HUES48 (cell line): ENCODE measurements at regions not wholly inside any gene's neighbourhood (a gene's known extent, or its start where the extent isn't known, plus 50 kb on each side); places are given as distances from the start of the nearest gene placed in this dataset.

ENCODE experiments used
- H3K27ac ChIP-seq: one replicate; pipeline ENCODE4 v1.7.0; 2013; ENCODE audit warnings: low read depth, low read length, inconsistent platforms
- H3K27me3 ChIP-seq: 2 replicates; pipeline ENCODE4 v1.6.1; 2013; ENCODE audit warnings: mild to moderate bottlenecking, low read length; ENCODE audit not compliant: control insufficient read depth, insufficient read depth
- H3K36me3 ChIP-seq: 2 replicates; pipeline ENCODE4 v1.6.1; 2013; ENCODE audit warnings: low read length; ENCODE audit not compliant: control insufficient read depth, insufficient read depth
- H3K4me1 ChIP-seq: 2 replicates; pipeline ENCODE4 v1.6.1; 2013; ENCODE audit warnings: mild to moderate bottlenecking, low read length; ENCODE audit not compliant: control insufficient read depth, insufficient read depth
- H3K4me3 ChIP-seq: 2 replicates; pipeline ENCODE4 v1.5.1; 2013; ENCODE audit warnings: mild to moderate bottlenecking, low read depth, low read length
- H3K9ac ChIP-seq: 2 replicates; pipeline ENCODE4 v1.6.1; 2013; ENCODE audit warnings: mild to moderate bottlenecking, low read depth, low read length, moderate library complexity
- H3K9me3 ChIP-seq: 2 replicates; pipeline ENCODE4 v1.6.1; 2013; ENCODE audit warnings: low read length; ENCODE audit not compliant: control insufficient read depth, insufficient read depth

- no peak overlapping the region for H3K4me3 ChIP-seq
- H3K27me3 ChIP-seq: no peaks in the 10 kb centered on the region
- H3K4me1 ChIP-seq: no peaks in the 10 kb centered on the region
- no peaks in the 10 kb centered on the region for H3K36me3 ChIP-seq
- H3K9me3 ChIP-seq: no peaks in the 10 kb centered on the region
- H3K9ac ChIP-seq: no peak overlapping the region
- no peak overlapping the region for H3K27ac ChIP-seq
Measured at GRCh38 chr2:228956701-228957474, 314.2 kb downstream of the PID1 start.

GRCh38 chr2:228949831-228950230, 321.3 kb downstream of the PID1 start:
- H3K27ac ChIP-seq: no peak overlapping the region
- no peaks in the 10 kb centered on the region for H3K27me3 ChIP-seq
- H3K36me3 ChIP-seq: no peaks in the 10 kb centered on the region
- no peak overlapping the region for H3K4me3 ChIP-seq
- no peak overlapping the region for H3K9ac ChIP-seq
- H3K9me3 ChIP-seq: no peaks in the 10 kb centered on the region
- no peaks in the 10 kb centered on the region for H3K4me1 ChIP-seq

- Histone ChIP-seq H3K4me3 (no peak overlapping the region), H3K27me3 (no peaks in the 10 kb centered on the region), H3K9ac (no peak overlapping the region), H3K36me3 (no peaks in the 10 kb centered on the region), H3K27ac (no peak overlapping the region), H3K9me3 (no peaks in the 10 kb centered on the region), H3K4me1 (no peaks in the 10 kb centered on the region)
Measured at GRCh38 chr2:228945710-228946109, 325.4 kb downstream of the PID1 start.

GRCh38 chr2:228942856-228943255, 328.2 kb downstream of the PID1 start:
- H3K36me3 ChIP-seq: no peaks in the 10 kb centered on the region
- H3K27me3 ChIP-seq: no peaks in the 10 kb centered on the region
- no peak overlapping the region for H3K9ac ChIP-seq
- no peaks in the 10 kb centered on the region for H3K4me1 ChIP-seq
- no peaks in the 10 kb centered on the region for H3K9me3 ChIP-seq
- H3K27ac ChIP-seq: no peak overlapping the region
- no peak overlapping the region for H3K4me3 ChIP-seq

- Histone ChIP-seq H3K9ac (no peak overlapping the region), H3K9me3 (0 out of 2 replicates have a peak, but pooled peaks cover 3% of the 10 kb centered on the region), H3K4me1 (no peaks in the 10 kb centered on the region), H3K27ac (no peak overlapping the region), H3K27me3 (no peaks in the 10 kb centered on the region), H3K4me3 (no peak overlapping the region), H3K36me3 (no peaks in the 10 kb centered on the region)
Measured at GRCh38 chr2:228938629-228939028, 332.5 kb downstream of the PID1 start.

GRCh38 chr2:228927028-228928010, 343.8 kb downstream of the PID1 start:
- H3K9ac ChIP-seq: no peak overlapping the region
- H3K36me3 ChIP-seq: no peaks in the 10 kb centered on the region
- H3K27ac ChIP-seq: no peak overlapping the region
- H3K4me3 ChIP-seq: no peak overlapping the region
- H3K4me1 ChIP-seq: no peaks in the 10 kb centered on the region
- H3K27me3 ChIP-seq: no peaks in the 10 kb centered on the region
- no peaks in the 10 kb centered on the region for H3K9me3 ChIP-seq

GRCh38 chr2:228919808-228920207, 351.3 kb downstream of the PID1 start:
- no peak overlapping the region for H3K4me3 ChIP-seq
- H3K9ac ChIP-seq: no peak overlapping the region
- no peaks in the 10 kb centered on the region for H3K9me3 ChIP-seq
- no peaks in the 10 kb centered on the region for H3K4me1 ChIP-seq
- H3K27ac ChIP-seq: no peak overlapping the region
- H3K36me3 ChIP-seq: no peaks in the 10 kb centered on the region
- H3K27me3 ChIP-seq: no peaks in the 10 kb centered on the region

- Histone ChIP-seq H3K27me3 (no peaks in the 10 kb centered on the region), H3K36me3 (no peaks in the 10 kb centered on the region), H3K9me3 (no peaks in the 10 kb centered on the region), H3K9ac (no peak overlapping the region), H3K4me1 (no peaks in the 10 kb centered on the region), H3K27ac (no peak overlapping the region), H3K4me3 (no peak overlapping the region)
Measured at GRCh38 chr2:228917220-228917619, 353.9 kb downstream of the PID1 start.

GRCh38 chr2:228916416-228917090, 354.5 kb downstream of the PID1 start:
- no peaks in the 10 kb centered on the region for H3K27me3 ChIP-seq
- H3K9me3 ChIP-seq: no peaks in the 10 kb centered on the region
- no peak overlapping the region for H3K27ac ChIP-seq
- H3K9ac ChIP-seq: no peak overlapping the region
- H3K4me1 ChIP-seq: no peaks in the 10 kb centered on the region
- no peaks in the 10 kb centered on the region for H3K36me3 ChIP-seq
- no peak overlapping the region for H3K4me3 ChIP-seq

- Histone ChIP-seq H3K9ac (no peak overlapping the region), H3K4me1 (no peaks in the 10 kb centered on the region), H3K4me3 (no peak overlapping the region), H3K27ac (no peak overlapping the region), H3K27me3 (no peaks in the 10 kb centered on the region), H3K9me3 (no peaks in the 10 kb centered on the region), H3K36me3 (no peaks in the 10 kb centered on the region)
Measured at GRCh38 chr2:228913176-228913575, 357.9 kb downstream of the PID1 start.
